Adrenal gland (tissue), 9 donors: ENCODE measurements at regions not wholly inside any gene's neighbourhood (a gene's known extent, or its start where the extent isn't known, plus 50 kb on each side); places are given as distances from the start of the nearest gene placed in this dataset.

Experiments used
- DNase-seq, 7 donors: peaks; one replicate each; pipeline ENCODE4 v3.0.0-alpha.2; 2019 to 2020
- H3K27ac ChIP-seq, 5 donors: fragments of 200-600 bp; sonication (generic) in 4 of 5; 1 replicate in 3 of 5; 2 replicates in 2 of 5; pipeline versions ENCODE4 v1.5.1 to v1.8.0; 2016 to 2020; ENCODE audit warnings: mild to moderate bottlenecking in 1 of 5
- H3K27me3 ChIP-seq: fragments of 200-600 bp; 2 replicates; pipeline ENCODE4 v1.8.0; 2021
- H3K36me3 ChIP-seq, 2 donors: fragments of 200-600 bp; replicated peaks in 1 of 2; 1 replicate in 1 of 2; 2 replicates in 1 of 2; pipeline versions ENCODE4 v1.5.1 to v1.8.0; 2018 to 2022
- H3K4me1 ChIP-seq, 2 donors: fragments of 200-600 bp; replicated peaks in 1 of 2; 1 replicate in 1 of 2; 2 replicates in 1 of 2; pipeline versions ENCODE4 v1.5.1 to v1.8.0; 2018 to 2021
- H3K4me3 ChIP-seq, 4 donors: fragments of 200-600 bp; sonication (generic) in 3 of 4; one replicate each; pipeline ENCODE4 v1.5.1; 2016 to 2018
- H3K9me3 ChIP-seq, 3 donors: fragments of 200-600 bp; sonication (generic) in 1 of 3; replicated peaks in 1 of 3; 1 replicate in 2 of 3; 2 replicates in 1 of 3; pipeline versions ENCODE4 v1.5.1 to v1.8.0; 2016 to 2021
- CTCF ChIP-seq, 6 experiments: fragments of 450-650 bp in 4 of 6; fragments of 200-600 bp in 2 of 6; sonication (generic) in 1 of 6; IDR thresholded peaks; 1 replicate in 5 of 6; 2 replicates in 1 of 6; pipeline versions ENCODE4 v1.5.1 to v1.8.0; 2016 to 2021; ENCODE audit warnings: antibody characterized with exemption in 6 of 6, mild to moderate bottlenecking in 2 of 6, moderate library complexity in 1 of 6
- POLR2A ChIP-seq, 2 donors: fragments of 450-650 bp; IDR thresholded peaks; one replicate each; pipeline ENCODE4 v1.6.1; 2017; ENCODE audit warnings: antibody characterized with exemption in 2 of 2, mild to moderate bottlenecking in 2 of 2, moderate library complexity in 1 of 2
- WGBS, 4 donors: extraction: QIAGEN DNeasy Blood & Tissue Kit in 2 of 4; methylation state at CpG; one replicate each; pipeline versions ENCODE4 v1.1.5 to v1.1.7; 2013 to 2017; 5-methylcytosine and 5-hydroxymethylcytosine counted together
- intact Hi-C, 2 donors: fragments of 100-400 bp; cut with DNase I; formaldehyde crosslinking; loops; one replicate each; pipeline versions ENCODE4 v1.14.1 to v1.15.0; 2022 to 2023
- donor health status: healthy with polysubstance abuse.
- donor health status: Bipolar disorder and iron deficiency.
- donor health status: DM: yes; HTN: yes; CAD: no.
- donor health status: DM: no; HTN: no; CAD: no.
- donor health status: DM: no; HTN: no; CAD: no.

- no peak overlapping the region for H3K27ac ChIP-seq
- no peaks in the 10 kb centered on the region for H3K9me3 ChIP-seq
- intact Hi-C loops: no loop called here
- no peak for TF ChIP-seq CTCF (IDR thresholded peaks at IDR 0.05)
- no peak for TF ChIP-seq POLR2A (IDR thresholded peaks at IDR 0.05)
- H3K36me3 ChIP-seq: no peaks in the 10 kb centered on the region
- H3K4me1 ChIP-seq: no peaks in the 10 kb centered on the region
- no peaks in the 10 kb centered on the region for H3K27me3 ChIP-seq
- WGBS, 4 donors: 46 to 71% (median 65%) methylated on average over 1 of the region's 1 CpG
- DNase-seq: no peak
- no peak overlapping the region for H3K4me3 ChIP-seq
Measured at GRCh38 chr18:41737218-41737617, 217.8 kb upstream of the PIK3C3 start.

- intact Hi-C loops: no loop called here
- WGBS, 4 donors: 73 to 91% (median 84%) methylated on average over 1 of the region's 1 CpG
Measured at GRCh38 chr18:41734917-41735316, 220.1 kb upstream of the PIK3C3 start.

GRCh38 chr18:41732356-41732755 is 222.7 kb upstream of the PIK3C3 start:
- Histone ChIP-seq H3K36me3 (no peaks in the 10 kb centered on the region), H3K9me3 (no peaks in the 10 kb centered on the region), H3K4me3 (no peak overlapping the region), H3K27ac (no peak overlapping the region), H3K4me1 (no peaks in the 10 kb centered on the region), H3K27me3 (no peaks in the 10 kb centered on the region)
- 43 to 64% (median 52%) methylated on average over 2 of the region's 2 CpGs for WGBS, 4 donors
- no peak for TF ChIP-seq POLR2A (IDR thresholded peaks at IDR 0.05)
- TF ChIP-seq CTCF (IDR thresholded peaks at IDR 0.05): no peak
- DNase-seq: no peak
- intact Hi-C loops: no loop called here

More at GRCh38 chr18:41734917-41735316, 220.1 kb upstream of the PIK3C3 start:
- Histone ChIP-seq H3K4me1 (no peaks in the 10 kb centered on the region), H3K27me3 (no peaks in the 10 kb centered on the region), H3K9me3 (no peaks in the 10 kb centered on the region), H3K27ac (no peak overlapping the region), H3K36me3 (no peaks in the 10 kb centered on the region), H3K4me3 (no peak overlapping the region)
- TF ChIP-seq POLR2A (IDR thresholded peaks at IDR 0.05): no peak
- TF ChIP-seq CTCF (IDR thresholded peaks at IDR 0.05): no peak
- no peak for DNase-seq

- no peak for TF ChIP-seq CTCF (IDR thresholded peaks at IDR 0.05)
- TF ChIP-seq POLR2A (IDR thresholded peaks at IDR 0.05): no peak
- H3K27me3 ChIP-seq: no peaks in the 10 kb centered on the region
- intact Hi-C loops: no loop called here
- no peaks in the 10 kb centered on the region for H3K9me3 ChIP-seq
- no peak for DNase-seq
- no peaks in the 10 kb centered on the region for H3K36me3 ChIP-seq
- H3K4me1 ChIP-seq: no peaks in the 10 kb centered on the region
- H3K27ac ChIP-seq: no peak overlapping the region
- H3K4me3 ChIP-seq: no peak overlapping the region
- 31 to 51% (median 41%) methylated on average over 1 of the region's 1 CpG for WGBS, 4 donors
Measured at GRCh38 chr18:41731884-41732283, 223.2 kb upstream of the PIK3C3 start.
